Transverse colon (tissue), 4 donors: ENCODE measurements at regions not wholly inside any gene's neighbourhood (a gene's known extent, or its start where the extent isn't known, plus 50 kb on each side); places are given as distances from the start of the nearest gene placed in this dataset.

ENCODE experiments used
- CTCF ChIP-seq, 5 experiments: fragments of 200-600 bp in 3 of 5; fragments of 450-650 bp in 2 of 5; sonication (generic) in 3 of 5; IDR thresholded peaks; 1 replicate in 2 of 5; 2 replicates in 3 of 5; pipeline ENCODE4 v1.5.1; 2016 to 2017; ENCODE audit warnings: antibody characterized with exemption in 5 of 5, inconsistent platforms in 3 of 5, mild to moderate bottlenecking in 2 of 5, moderate library complexity in 1 of 5
- EP300 ChIP-seq: sonication (generic); formaldehyde crosslinking; IDR thresholded peaks from one replicate; pipeline ENCODE4 v1.6.1; 2017; ENCODE audit warnings: antibody characterized with exemption, low read depth
- POLR2A ChIP-seq: fragments of 450-650 bp; IDR thresholded peaks from one replicate; pipeline ENCODE4 v1.6.1; 2016; ENCODE audit warnings: antibody characterized with exemption, mild to moderate bottlenecking, moderate library complexity
- POLR2AphosphoS5 ChIP-seq, 3 donors: sonication (generic); formaldehyde crosslinking; IDR thresholded peaks; one replicate each; pipeline ENCODE4 v1.6.1; 2016; ENCODE audit warnings: antibody characterized with exemption in 3 of 3

- TF ChIP-seq CTCF (IDR thresholded peaks at IDR 0.05) (no peak), POLR2AphosphoS5 (IDR thresholded peaks at IDR 0.05) (no peak), POLR2A (no peak), EP300 (no peak)
Observed at GRCh38 chr9:135036861-135037465, 50.5 kb upstream of the OLFM1 start.
